Fibroblast of the aortic adventitia (primary cell): ENCODE measurements at regions not wholly inside any gene's neighbourhood (a gene's known extent, or its start where the extent isn't known, plus 50 kb on each side); places are given as distances from the start of the nearest gene placed in this dataset.

ENCODE experiments used
- DNase-seq: peaks from one replicate; pipeline ENCODE4 v3.0.0-alpha.2; 2010; ENCODE audit warnings: low read depth
- H3K4me3 ChIP-seq: 2 replicates; pipeline ENCODE4 v1.5.1; 2011; ENCODE audit warnings: low read depth, mild to moderate bottlenecking, control low read depth, low read length, moderate library complexity
- CTCF ChIP-seq: IDR thresholded peaks from 2 replicates; pipeline ENCODE4 v1.5.1; 2011; ENCODE audit warnings: mild to moderate bottlenecking, low read length, control low read depth, inconsistent platforms; ENCODE audit not compliant: insufficient read depth

- no peak for TF ChIP-seq CTCF
- DNase-seq = no peak
- no peak overlapping the region for H3K4me3 ChIP-seq
These were observed 206.3 kb downstream of the IRX1 start for GRCh38 chr5:3801967-3802366.

DNA sequence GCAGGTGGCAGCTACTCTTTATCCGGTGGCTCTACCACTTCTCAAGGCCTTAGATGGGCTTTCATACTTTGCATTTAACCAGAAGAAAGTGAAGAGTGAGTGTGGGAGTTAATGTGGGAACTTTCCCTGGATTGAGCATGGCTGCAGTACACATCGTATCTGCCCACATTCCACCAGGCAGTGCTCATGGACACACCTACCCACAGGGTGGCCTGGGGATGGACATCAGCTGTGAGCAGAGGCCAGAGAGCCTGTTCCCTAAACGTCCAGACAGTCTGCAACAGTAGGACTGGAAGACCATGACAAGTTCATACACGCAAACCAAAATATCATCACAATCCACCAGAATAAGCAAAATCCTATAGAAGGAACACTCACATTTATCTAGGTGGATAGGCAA, 213.8 kb downstream of the IRX1 start:
- DNase-seq = no peak
- TF ChIP-seq CTCF = no peak
- no peak overlapping the region for H3K4me3 ChIP-seq

DNA sequence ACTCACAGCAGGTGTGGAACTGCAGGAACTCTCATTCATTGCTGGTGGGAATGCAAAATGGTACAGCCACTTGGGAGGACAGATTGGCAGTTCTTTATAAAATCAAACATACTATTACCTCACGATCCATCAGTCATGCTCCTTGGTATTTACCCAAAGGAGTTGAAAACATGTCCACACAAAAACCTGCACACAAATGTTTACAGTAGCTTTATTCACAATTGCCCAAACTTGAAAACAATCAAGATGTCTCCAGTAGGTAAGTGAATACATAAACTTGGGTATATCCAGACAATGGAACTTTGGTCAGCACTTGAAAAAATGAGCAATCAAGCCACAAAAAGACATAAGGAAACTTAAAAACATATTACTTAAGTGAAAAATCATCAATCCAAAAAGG, 215.5 kb downstream of the IRX1 start:
- DNase-seq = no peak
- TF ChIP-seq CTCF = no peak
- no peak overlapping the region for H3K4me3 ChIP-seq

GRCh38 chr5:3818624-3819023, 223.0 kb downstream of the IRX1 start:
- no peak for TF ChIP-seq CTCF
- H3K4me3 ChIP-seq = no peak overlapping the region
- no peak for DNase-seq

GRCh38 chr5:3825531-3826451, 230.2 kb downstream of the IRX1 start:
- TF ChIP-seq CTCF = no peak
- H3K4me3 ChIP-seq = no peak overlapping the region
- no peak for DNase-seq

GRCh38 chr5:3827624-3828023, 232.0 kb downstream of the IRX1 start:
- TF ChIP-seq CTCF = no peak
- DNase-seq = no peak
- H3K4me3 ChIP-seq = no peak overlapping the region

GRCh38 chr5:3828761-3829160, 233.1 kb downstream of the IRX1 start:
- H3K4me3 ChIP-seq = no peak overlapping the region
- no peak for TF ChIP-seq CTCF
- no peak for DNase-seq
